Stimulated activated CD4-positive, alpha-beta T cell treated with anti-CD3 and anti-CD28 coated beads, Interleukin-1b, Interleukin-23, amount 100 ng/mL, for 1 hour (primary cell): ENCODE measurements at regions not wholly inside any gene's neighbourhood (a gene's known extent, or its start where the extent isn't known, plus 50 kb on each side); places are given as distances from the start of the nearest gene placed in this dataset.

Source experiments
- DNase-seq, 2 donors: peaks; one replicate each; pipeline ENCODE4 v3.0.0-alpha.2; 2020; ENCODE audit warnings: low read depth in 2 of 2

DNA sequence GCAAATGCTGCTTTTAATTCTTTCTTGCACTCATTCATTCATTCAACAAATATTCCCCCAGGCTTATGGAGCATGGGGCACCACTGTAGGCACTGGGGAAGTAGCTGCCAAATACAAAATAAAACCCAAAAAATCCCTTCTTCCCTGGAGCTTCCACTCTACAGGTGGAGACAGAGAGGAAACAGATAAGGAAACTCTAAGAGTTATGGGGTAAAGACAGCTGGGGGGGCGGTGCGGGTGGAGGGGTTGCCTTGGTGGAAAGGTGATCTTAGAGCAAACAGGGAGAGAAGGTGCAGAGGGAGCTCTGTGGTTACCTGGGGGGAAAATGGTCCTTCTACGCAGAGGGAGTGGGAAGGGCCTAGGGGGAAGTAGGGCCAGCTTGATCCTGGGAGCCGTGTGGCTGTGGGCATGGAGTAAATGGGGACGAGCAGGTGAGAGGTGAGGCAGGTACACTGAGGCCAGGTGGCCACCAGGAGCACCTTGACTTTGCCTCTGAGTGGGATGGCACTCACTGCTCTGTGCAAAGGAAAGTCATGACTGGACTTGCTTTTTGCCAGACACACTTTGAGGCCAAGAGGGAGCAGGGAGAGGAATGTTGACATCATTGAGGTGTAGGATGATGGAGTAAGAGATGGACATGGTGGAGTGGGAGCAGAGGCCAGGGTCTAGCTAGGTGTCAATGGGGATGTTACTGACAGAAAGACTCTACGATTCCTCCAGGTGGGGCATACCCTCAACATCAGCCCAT is 152.0 kb downstream of the ETS2 start:
- DNase-seq = no peak

DNA sequence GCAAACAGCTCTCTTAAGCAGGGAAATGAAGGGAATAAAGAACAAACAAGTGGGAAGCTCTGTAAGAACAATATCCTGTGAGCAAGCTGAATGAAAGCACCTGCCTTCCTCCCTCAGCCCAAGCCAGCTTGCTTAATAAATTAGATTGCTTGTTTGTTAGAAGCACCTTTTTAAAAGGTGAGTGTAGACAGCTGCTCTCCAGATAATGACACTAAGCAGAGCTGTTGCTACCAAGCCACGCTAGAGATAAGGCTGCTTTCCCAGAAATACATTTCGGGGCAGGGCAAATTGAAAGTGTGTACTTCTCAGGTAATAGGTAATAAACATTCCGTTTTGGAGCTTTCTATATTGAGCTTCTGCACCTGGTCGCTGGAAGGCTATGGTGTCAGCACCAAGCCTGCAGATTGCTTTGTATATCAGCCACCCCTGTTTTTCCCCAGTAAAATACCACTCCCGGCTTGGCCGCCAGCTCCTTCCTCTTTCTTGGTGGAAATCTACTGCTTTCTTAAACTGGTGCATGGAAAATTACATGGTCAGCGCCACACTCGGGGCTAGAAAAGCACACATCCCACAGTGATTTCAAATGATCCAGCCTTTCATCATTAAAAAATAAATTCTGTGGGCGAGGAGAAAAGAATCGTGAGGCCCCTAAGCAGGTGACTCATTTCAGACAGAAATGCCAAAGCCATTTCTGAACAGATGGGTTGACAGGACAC is 151.3 kb downstream of the ETS2 start:
- DNase-seq = no peak

DNA sequence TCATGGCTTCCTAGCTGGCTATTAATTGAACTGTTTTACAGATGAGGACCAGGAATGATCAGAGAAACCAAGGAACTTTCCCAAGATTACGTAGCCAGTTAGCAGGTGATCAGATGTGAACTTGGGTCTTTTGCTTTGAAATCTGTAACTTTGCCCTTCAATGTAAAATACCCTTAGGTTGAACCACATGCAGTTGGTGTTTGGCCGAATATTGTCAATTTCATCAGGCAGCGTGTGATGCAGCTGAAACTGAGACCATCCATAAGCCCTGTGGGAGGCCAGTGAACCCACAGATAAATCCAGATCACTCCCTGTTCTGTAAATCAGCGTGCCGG is 150.8 kb downstream of the ETS2 start:
- no peak for DNase-seq

DNA sequence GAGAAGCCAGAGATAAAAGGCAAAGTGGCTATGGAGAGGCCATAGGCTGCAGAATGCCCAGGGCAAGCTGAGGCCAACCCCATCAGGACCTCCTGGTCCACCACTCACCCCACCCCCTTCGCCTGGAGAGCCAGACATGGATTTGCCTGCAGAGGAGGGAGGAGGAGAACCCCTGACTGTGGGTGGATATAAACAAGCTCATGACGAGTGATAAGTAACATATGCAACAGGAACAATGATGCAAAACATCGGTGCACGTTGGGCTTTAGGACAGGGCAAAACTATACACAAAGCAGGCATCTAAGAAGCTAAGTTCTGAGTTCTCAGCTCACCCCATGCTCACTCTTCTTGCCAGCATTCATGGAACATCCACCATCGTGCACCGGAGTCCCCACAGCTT is 150.3 kb downstream of the ETS2 start:
- no peak for DNase-seq

DNA sequence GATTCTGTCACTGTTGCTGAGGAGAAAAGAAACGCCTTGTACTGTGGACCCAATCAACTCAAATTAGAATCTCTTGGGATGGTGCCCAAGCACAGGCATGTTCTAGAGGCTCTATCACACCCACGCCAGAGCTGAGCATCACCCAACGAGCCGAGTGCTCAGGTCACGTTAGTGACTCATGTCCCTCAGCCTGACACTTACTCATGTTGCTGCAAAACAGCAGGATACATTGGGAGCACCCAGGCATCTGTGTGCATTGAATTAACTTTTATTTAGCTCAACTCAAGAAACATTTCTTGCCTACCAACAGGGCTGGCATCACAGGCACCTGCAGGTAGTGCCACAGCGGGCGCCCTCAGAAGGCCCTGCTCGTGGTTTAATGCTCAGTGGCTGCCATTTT is 149.8 kb downstream of the ETS2 start:
- DNase-seq = no peak

DNA sequence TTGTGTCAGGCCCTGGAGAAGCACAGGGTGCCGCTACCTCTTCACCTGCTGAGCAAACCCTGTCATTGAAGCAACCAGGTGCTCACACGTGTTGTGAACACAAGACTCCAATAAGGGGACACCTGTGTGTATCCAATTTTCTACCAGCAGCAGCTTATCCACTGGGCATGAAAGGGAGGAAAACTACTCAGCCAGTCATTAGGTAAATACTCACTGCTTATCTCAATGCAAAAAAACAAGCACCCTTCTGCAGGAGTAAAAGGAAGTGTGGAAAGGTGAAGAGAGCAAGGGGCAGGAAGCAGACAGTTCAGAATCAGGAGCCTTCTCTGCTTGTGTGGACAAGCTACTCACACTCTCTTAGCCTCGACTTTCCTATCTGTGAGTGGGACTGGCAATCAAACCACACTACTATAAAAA is 148.9 kb downstream of the ETS2 start:
- DNase-seq = no peak

DNA sequence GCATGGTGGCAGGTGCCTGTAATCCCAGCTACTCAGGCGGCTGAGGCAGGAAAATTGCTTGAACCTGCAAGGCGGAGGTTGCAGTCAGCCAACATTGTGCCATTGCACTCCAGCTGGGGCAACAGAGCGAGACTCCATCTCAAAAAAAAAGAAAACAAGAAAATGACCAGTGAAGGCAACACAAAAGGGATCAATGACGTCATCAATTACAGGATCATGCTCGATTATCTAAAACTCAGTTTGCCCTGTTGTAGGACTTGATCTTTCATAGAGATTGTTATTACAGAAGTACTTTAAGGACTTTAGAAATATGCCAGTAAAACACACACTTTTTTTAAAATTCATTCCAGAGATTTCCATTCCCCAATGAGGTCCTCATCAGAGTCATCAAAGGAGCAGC is 147.8 kb downstream of the ETS2 start:
- DNase-seq = no peak

DNA sequence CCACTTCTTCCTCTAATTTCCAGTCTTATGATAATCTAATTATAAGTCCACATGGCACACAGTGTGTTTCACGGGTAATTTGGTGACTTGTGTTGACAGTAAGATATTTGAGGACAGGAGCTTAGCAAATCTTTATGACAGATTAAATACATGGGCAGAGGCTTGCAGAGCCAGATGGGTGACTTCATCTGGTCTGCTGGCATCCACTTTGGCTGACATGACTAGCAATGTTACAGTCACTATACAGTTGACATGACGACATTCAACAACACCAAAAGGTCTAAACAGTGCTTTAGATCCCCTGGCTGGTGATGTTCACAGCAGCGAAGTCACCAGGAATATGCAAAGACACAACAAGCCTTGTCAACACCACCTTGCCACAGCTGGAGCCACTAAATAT is 147.2 kb downstream of the ETS2 start:
- no peak for DNase-seq

DNA sequence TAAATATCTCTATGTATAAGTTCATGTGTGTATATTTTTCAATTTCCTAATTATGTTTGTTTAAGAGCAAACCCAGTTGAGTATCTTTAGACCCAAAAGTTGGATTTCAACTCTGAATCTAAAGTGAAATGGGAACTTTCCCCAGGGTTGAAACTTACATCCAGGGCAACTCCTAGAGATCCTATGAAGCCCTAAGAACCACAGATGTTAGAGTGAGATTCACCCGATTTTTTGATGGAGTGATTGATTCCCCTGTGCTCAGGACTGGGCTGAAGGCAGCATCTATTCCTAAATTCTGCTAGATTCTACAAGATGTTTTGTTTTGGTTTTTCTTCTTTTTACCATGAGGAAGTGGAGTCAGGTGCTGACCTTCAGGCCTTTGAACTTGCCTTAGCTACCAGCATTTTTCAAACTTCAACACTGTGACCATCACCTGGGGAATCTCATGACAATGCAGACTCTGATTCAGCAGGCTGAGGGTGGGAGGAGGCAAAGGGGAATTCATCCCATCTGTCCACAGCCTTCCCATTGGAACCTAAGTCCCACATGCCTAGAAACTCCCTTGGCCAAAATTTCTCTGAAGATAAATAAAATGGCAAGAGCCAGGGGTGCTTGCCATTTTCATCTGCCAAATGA is 145.5 kb downstream of the ETS2 start:
- no peak for DNase-seq

DNA sequence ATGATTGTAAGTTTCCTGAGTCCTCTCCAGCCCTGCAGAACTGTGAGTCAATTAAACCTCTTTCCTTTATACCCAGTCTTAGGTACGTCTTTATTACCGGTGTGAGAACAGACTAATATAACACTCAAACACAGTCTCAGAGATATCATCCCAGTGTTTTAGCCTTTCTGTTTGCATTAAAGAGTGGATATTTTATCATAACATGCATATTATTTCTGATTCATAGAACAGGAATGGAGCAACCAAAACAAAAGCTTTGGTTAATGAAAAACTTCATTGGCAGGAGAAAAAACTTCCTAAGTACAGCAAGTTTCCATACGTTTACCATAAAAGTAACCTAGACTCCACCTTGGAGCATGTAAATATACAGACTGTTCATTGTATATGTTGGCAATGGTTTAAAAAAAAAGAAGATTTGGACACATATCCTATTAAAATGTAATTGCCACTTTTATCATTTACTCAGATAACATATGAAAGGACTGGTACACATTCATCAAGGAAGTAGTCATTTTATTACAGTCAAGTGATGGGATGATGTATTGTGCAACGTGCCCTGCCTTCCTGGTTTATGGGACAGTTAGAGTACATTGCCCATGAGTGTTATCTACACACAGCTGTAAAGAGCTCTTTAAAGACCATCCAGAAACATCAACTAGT is 144.8 kb downstream of the ETS2 start:
- DNase-seq = no peak

DNA sequence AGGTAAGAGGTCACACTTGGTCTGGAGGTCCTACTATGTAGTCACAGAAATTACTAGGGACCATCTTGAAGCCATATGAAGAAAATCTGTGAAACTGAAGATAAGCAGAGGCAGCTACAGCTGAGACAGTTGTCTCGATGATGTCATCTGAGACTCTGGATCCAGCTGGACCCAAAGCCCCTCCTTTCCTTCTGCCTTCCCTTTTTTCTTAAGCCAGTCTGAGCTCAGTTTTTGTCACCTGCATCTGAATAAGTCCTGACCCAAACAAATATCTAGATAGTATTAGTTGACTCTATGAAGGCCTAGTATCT is 143.3 kb downstream of the ETS2 start:
- DNase-seq = no peak

DNA sequence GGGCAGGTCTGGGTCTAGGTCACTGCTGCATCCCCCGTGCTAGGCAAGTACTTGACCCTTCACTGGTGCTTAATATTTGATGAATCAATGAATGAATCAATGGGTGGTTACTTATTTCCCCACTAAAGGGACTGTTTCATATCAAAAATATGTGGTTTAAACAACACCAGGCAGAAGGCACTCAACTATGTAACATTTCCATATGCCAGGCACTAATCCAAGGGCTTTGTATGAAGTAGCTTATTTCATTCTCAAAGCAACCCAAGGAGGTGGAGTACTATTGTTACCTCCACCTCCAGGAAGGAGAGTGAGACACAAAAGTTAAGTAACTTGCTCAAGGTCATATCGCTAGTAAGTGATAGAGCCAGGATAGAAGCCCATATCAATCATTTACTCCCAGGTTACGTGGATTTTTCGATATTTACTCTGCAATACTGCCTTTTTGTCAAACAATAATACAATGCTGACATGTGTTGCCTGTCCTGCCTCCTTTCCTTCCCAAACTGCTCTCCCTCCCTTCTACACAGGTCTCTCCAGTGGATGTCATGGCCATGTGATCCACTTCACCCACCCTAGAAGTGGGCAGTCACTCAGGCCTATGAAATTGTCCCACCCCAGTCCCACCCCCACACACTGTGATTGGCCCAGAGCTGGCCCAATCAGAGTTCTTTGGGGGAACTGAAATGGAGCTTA is 142.8 kb downstream of the ETS2 start:
- no peak for DNase-seq

DNA sequence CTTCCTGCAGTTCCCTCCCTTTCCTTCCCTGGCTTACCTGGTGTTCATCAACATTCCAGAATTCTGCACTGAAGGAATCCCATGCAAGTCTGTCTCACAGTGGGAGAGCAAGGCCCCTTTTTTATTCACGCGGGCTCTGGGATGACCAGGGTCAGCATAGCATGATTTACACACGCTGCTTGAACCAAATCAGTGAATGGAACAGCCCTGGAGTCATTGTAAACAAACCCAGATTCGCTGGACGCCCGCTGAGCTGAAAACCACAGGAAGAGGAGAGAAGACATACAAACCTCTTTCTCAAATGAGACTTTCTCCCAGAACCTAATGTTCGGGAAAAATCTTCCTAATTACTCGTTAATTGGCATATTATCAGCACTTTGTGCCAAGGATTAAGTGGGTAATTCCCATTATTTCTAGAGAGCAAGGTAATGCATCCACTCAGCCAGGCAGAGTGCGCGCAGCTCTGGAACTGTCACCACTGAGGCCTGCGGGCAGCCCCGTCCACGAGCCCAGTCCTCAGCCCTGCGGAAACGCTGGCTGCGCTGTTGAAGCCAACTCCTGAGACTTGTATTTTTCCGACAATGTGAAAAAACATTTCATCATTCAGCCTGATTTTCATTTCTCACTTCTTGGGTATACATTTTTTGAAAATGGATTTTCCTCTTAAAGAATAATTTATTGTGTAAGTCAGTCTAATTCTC is 140.0 kb downstream of the ETS2 start:
- no peak for DNase-seq

DNA sequence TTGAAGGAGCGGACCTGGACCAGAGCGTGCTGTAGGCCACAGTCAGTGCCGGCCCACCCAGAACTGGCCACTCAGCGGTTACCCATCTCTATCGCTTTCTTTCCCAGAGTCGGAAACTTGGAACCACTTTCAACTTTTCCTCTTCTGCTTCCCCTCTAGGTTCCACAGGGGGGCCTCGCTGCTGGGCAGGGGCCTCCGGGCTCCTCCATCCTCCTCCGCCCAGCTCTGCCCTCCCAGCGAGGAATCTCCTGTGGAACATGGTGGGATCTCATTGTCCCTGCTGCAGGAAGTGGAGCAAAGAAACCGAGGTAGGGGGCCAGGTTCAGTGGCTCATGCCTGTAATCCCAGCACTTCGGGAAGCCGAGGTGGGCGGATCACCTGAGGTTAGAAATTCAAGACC is 139.2 kb downstream of the ETS2 start:
- DNase-seq = no peak

DNA sequence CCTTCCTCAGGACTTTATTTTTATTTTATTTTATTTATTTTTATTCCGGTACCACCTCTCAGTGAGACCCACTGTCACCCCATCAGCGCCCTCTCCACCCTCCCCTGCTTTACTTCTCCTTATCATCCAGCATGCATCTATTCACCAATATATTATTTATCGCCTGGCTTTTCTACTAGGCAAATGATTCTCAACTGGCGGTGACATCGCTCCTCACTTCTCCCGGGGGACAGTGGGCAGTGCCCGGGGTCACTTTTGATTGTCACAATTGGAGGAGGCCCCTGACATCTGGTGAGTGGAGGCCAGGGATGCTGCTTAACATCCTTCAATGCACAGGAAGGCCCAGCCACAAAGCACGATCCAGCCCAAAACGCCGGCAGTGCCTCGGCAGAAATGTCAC is 138.7 kb downstream of the ETS2 start:
- no peak for DNase-seq

DNA sequence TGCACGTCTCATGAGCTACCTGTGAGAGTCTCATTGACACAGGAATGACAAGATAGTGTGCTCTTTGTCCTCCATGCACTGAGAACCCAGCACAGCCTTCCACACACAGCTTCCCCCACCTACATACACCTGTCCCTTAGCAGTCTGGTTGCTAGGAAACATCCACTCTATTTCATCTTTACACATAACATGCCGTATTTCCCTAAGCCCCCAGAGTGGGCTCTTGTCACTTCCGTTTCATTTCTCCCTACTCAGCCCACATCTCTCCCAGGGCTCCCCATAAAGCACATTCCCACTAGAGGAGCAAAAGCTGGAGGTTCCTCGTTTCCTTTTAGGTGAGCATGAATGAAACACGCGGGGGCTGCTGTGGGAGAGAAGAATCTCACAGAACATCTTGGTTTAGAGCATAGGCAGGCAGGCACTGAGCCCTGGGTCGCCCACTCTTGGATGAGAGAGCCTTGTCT is 137.1 kb downstream of the ETS2 start:
- no peak for DNase-seq

DNA sequence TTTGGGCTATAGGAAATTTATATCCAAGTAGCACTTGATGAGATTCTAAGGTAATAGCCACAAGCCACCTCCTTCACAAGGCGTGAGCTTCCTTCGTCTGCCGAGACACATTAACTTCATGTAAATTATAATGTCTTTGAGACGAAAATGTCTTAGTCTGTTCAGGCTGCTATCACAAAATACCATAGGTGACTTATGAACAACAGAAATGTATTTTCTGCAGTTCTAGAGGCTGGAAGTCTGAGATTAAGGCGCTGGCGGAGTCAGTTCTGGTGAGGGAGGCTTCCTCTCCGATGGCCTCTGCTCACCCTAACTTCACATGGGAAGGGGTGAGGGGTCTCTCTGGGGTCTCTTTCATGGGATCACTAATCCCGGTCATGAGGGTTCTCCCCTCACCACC is 133.0 kb downstream of the ETS2 start:
- DNase-seq = no peak

DNA sequence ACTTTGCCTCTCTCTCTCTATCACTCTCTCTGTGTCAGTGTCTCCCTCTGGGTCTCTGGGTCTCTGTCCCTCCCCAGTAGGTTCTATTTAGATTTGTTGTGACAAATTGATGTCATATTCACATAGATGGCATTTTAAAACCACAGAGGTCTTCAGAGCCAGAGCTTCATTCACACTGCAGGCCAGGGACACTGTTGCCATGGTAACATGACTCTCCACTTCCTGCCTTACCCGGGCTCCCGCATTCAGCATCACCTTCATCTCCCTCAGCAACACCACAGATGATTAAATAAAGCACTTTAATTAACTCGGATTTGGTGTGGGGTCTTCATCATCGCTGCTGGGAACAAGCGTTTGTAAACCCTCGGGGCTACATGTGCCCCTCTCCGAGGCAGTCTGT is 132.6 kb downstream of the ETS2 start:
- DNase-seq = no peak

DNA sequence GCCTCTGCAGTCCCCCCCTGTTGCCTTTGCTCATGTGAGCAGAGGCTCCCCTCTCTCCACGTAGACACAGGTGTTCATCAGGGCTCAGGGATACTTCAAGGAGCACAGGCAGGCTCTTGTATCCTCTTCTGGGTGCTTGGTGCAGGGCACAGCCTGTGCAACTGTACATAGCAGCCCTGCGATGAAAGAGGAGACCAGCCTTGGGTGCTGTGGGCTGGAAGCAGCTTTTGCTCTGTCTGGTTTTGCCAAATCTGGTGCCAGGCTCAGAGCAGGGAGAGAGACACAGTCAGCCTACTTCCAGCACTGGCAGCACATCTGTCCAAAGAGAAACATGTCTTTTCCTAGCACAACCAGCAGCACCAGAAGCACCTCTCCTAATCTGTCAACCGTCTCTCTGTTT is 132.1 kb downstream of the ETS2 start:
- no peak for DNase-seq

DNA sequence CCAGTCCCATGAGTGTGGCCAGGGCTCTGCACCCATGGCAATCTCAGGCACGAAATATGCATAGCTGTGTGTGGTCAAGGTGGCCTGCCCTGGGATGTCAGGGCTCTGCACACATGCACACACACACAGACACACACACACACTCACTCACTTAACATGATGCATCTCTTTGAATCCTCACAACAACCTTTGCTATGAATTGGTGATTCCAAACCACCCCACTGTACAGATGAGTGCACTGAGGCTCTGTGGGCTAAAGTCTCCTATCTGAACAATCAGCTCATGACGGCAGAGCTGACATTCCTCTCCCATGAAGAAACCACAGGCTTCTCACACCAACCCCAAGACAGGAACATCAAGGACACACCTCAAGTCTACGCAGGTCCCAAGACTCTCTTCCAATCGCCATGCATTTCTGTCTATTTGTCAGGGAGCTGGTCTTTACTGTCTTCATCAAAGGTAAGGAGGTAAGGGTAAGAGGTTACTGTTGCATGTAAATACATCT is 131.6 kb downstream of the ETS2 start:
- DNase-seq = no peak

DNA sequence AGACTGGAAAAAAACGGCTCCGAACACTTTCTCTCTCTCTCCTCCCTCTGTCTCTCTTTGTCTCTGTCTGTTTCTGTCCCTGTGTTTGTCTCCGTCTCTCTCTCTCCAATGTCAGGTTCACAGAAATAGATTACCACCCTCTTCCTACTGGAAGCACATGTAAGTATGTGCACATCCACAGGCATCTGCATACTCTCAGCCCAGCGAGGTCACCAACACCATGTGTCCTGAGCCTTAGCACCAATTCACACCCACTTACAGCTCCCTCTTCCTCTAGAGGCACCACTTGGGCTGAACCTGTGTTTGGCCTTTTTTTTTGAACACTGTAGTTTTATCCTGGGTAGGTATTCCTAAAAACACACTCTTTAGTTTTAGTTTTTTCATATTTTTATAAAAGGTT is 130.5 kb downstream of the ETS2 start:
- no peak for DNase-seq
